ENCODE measurements at regions not wholly inside any gene's neighbourhood (a gene's known extent, or its start where the extent isn't known, plus 50 kb on each side); places are given as distances from the start of the nearest gene placed in this dataset.
"Not testable (repeated sequence)": the region's sequence is repeated elsewhere in the genome, so short reads cannot be mapped to it uniquely, and the experiment has no call there.

DNA sequence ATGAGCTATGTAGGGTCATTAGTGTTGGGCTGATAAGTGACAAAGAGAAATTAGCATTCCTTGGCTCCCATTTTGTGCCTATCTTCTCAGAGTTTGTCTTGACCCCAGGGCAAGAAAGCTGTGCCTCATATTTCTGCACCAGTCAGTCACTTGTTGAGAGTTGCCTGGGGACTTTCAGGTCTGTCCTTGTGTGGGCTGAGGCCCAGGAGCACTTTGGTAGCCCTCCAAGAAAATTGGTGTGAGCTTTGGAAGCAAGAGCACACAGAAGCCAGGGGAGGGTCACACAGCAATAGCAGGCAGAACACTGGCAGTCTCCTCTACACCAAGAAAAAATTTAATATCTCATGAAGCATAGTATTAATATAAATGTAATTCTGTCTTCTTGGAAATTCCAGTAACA is 239.9 kb downstream of the NPR3 start:
- in situ Hi-C loops (cut with MboI; ENCODE audit: low sequenced_read_pairs, unreplicated experiment), result no loop called here
- DNase-seq (ENCODE audit: low spot score), result no peak
- TF ChIP-seq, protein P1, sequence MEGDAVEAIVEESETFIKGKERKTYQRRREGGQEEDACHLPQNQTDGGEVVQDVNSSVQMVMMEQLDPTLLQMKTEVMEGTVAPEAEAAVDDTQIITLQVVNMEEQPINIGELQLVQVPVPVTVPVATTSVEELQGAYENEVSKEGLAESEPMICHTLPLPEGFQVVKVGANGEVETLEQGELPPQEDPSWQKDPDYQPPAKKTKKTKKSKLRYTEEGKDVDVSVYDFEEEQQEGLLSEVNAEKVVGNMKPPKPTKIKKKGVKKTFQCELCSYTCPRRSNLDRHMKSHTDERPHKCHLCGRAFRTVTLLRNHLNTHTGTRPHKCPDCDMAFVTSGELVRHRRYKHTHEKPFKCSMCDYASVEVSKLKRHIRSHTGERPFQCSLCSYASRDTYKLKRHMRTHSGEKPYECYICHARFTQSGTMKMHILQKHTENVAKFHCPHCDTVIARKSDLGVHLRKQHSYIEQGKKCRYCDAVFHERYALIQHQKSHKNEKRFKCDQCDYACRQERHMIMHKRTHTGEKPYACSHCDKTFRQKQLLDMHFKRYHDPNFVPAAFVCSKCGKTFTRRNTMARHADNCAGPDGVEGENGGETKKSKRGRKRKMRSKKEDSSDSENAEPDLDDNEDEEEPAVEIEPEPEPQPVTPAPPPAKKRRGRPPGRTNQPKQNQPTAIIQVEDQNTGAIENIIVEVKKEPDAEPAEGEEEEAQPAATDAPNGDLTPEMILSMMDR (IDR thresholded peaks at IDR 0.05; ENCODE audit: borderline replicate concordance, control extremely low read depth, extremely low read depth, insufficient read depth, missing control alignments), result no peak

DNA sequence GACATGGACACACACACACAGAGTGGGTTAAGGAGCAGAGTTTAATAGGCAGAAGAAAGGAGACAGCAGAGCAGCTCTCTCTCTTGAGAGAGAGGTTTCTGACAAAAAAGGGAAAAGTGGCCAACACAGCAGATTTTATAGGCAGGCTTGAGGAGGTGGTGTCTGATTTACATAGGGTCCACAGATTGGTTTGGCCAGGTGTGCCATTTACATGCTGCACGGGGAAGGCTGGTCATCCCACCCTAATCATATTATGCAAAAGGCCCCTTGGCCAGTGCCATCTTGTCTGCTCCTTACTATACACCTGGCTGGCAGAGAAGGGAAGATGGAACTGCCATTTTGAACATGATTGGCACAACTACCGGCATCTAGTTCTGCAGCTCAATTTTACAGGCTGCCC is 240.8 kb downstream of the NPR3 start:
- TF ChIP-seq, protein P1 (IDR thresholded peaks at IDR 0.05; ENCODE audit: borderline replicate concordance, control extremely low read depth, extremely low read depth, insufficient read depth, missing control alignments), result no peak
- DNase-seq (ENCODE audit: low spot score), result no peak
- in situ Hi-C loops (cut with MboI; ENCODE audit: low sequenced_read_pairs, unreplicated experiment), result no loop called here

DNA sequence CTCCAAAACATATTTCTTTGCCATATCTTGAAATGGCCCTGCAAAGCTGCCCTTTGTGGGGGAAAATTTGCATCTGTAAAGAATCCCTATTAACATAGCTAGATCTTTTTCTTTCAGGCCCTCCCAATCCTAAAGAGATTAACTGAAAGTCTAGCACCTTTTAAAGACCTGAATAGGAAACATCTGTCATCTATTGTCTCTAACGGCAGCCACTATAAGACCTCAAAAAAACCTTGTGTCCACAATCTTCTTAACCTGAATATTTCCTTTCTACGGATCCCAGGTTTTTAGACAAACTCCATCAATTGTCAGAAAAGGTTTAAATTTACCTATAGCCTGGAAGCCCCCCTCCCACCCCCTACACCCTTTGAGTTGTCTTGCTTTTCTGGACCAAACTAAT is 241.3 kb downstream of the NPR3 start:
- in situ Hi-C loops (cut with MboI; ENCODE audit: low sequenced_read_pairs, unreplicated experiment); DNase-seq (ENCODE audit: low spot score): not testable (repeated sequence)

DNA sequence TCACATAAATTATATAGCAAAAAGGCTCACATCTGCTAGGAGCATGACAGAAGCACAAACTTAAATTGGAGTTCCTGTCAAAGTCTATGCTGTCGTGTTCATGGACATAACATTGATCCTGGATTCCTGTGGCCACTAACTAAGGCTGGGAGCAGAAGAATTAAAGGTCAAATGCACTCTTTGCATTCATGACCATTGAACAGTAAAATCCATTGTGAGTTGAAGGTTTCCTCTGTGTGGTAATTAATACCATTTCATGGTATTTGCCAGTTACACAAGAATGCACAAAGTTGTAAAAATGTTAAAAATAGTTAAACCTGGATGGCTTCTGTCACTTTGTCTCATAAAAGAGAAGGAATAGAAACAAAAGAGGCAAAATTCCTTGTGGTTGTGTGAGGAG is 242.6 kb downstream of the NPR3 start:
- in situ Hi-C loops (cut with MboI; ENCODE audit: low sequenced_read_pairs, unreplicated experiment), result no loop called here
- TF ChIP-seq, protein P1 (IDR thresholded peaks at IDR 0.05; ENCODE audit: borderline replicate concordance, control extremely low read depth, extremely low read depth, insufficient read depth, missing control alignments), result no peak
- DNase-seq (ENCODE audit: low spot score), result no peak

DNA sequence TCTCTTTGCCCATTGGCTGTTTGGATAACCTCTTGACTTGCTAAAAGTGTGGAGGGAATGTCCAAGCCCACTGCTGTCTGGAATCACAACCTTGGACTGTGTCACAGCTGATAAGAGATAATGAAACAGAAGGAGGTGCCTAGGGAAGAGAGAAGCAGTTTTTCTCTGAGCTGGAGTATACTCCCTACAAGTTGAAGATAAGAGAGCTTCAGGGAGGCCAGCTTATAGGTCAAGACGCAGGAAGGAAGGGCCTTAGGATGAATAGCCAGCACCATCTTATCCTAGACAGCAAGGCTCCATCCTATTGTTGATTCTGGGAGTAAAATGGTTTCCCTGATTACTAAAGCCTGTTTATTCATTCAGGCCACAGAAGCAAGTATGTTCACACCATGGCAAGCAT is 244.7 kb downstream of the NPR3 start:
- TF ChIP-seq, protein P1 (IDR thresholded peaks at IDR 0.05; ENCODE audit: borderline replicate concordance, control extremely low read depth, extremely low read depth, insufficient read depth, missing control alignments), result no peak
- DNase-seq (ENCODE audit: low spot score), result no peak
- in situ Hi-C loops (cut with MboI; ENCODE audit: low sequenced_read_pairs, unreplicated experiment), result no loop called here

DNA sequence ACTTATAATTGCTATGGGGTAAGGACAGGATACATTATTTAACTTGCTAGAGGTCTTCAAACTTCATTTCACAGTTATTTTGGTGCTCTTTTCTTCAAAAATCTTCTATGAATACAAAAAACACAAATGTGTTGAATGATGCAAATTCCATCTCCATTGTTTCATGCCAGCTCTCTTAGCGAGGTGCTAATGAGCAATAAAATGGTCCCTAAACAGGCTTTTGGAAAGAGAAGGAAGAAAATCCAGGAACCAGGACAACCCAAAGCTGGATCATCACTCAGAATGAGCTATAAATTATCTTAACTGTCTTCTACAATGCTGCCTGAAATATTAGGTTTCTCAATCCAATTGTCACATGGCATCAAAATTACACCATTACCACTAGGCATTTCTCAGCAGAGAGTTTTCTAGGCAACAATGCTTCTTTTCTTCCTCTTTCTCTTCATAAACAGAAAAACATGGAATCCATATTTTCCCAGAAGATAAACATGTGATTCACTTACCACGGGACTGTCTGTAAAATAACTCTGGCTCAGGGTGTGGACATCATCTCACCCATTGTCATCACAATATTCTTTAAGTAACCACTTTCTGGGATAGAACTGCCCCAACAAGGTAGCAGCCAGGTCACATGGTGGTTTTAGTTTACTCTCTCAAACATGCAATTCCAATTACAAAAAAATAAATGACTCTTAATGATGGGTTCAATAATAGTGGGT is 249.4 kb downstream of the NPR3 start:
- TF ChIP-seq, protein P1 (IDR thresholded peaks at IDR 0.05; ENCODE audit: borderline replicate concordance, control extremely low read depth, extremely low read depth, insufficient read depth, missing control alignments), result no peak
- in situ Hi-C loops (cut with MboI; ENCODE audit: low sequenced_read_pairs, unreplicated experiment), result no loop called here
- DNase-seq (ENCODE audit: low spot score), result no peak

DNA sequence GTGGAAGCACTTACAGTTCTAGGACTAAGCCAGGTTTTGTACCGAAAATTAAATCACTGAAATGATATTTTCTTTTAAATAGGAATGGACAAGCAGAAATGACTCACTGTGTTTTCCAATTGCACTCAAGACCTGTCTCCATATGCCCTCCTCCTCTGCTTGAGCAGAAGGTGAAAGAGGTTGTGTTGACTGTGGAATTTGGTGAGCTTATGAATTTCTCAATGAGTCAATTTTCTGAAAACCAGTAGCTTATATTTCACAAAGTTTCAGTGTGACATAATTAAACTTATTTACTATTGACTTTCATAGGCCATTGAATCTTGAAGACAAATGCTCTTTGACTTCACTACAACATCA is 249.9 kb downstream of the NPR3 start:
- no peak for DNase-seq (ENCODE audit: low spot score)
- in situ Hi-C loops (cut with MboI; ENCODE audit: low sequenced_read_pairs, unreplicated experiment), result no loop called here
- TF ChIP-seq, protein P1 (IDR thresholded peaks at IDR 0.05; ENCODE audit: borderline replicate concordance, control extremely low read depth, extremely low read depth, insufficient read depth, missing control alignments), result no peak
